ENCODE measurements at regions not wholly inside any gene's neighbourhood (a gene's known extent, or its start where the extent isn't known, plus 50 kb on each side); places are given as distances from the start of the nearest gene placed in this dataset.

DNA sequence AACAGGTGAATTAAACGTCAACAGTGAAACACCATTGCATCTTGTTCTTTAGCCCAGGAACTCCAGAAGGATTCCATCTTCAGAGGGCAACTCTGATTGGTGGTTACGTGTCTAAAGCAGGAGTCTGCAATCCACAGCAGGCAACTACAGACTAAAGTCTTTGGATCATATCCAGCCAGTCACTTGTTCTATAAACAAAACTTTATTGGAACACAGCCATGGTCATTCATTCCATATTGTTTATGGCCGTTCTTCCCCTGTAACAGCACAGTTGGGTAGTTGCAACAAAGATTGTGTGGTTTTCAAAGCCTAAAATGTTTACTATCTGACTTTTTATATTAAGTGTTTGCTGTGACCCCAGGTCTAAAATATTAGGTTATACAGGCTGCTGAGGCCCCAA is 94.7 kb upstream of the IMMP2L start:
- H3K9me3 ChIP-seq (ENCODE audit: control insufficient read depth, low read depth, low read length): no peaks in the 10 kb centered on the region
- H3K27ac ChIP-seq (ENCODE audit: control insufficient read depth, insufficient read depth, low read length): no peak overlapping the region
- peaks cover 4% of the 10 kb centered on the region for H3K27me3 ChIP-seq (ENCODE audit: control insufficient read depth, extremely low read depth, insufficient read depth, low read length)
- no peak for FAIRE-seq
- TF ChIP-seq, protein P1, sequence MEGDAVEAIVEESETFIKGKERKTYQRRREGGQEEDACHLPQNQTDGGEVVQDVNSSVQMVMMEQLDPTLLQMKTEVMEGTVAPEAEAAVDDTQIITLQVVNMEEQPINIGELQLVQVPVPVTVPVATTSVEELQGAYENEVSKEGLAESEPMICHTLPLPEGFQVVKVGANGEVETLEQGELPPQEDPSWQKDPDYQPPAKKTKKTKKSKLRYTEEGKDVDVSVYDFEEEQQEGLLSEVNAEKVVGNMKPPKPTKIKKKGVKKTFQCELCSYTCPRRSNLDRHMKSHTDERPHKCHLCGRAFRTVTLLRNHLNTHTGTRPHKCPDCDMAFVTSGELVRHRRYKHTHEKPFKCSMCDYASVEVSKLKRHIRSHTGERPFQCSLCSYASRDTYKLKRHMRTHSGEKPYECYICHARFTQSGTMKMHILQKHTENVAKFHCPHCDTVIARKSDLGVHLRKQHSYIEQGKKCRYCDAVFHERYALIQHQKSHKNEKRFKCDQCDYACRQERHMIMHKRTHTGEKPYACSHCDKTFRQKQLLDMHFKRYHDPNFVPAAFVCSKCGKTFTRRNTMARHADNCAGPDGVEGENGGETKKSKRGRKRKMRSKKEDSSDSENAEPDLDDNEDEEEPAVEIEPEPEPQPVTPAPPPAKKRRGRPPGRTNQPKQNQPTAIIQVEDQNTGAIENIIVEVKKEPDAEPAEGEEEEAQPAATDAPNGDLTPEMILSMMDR (optimal IDR thresholded peaks at IDR 0.05 in 1 of 3, IDR thresholded peaks at IDR 0.05 in 1 of 3, conservative IDR thresholded peaks at IDR 0.05 in 1 of 3; ENCODE audit: extremely low read depth in 1 of 3, insufficient read depth in 2 of 3, low read length in 3 of 3): no peak
- no peak for TF ChIP-seq EZH2 (IDR thresholded peaks at IDR 0.05; ENCODE audit: low read length)
- H3K36me3 ChIP-seq (ENCODE audit: control insufficient read depth in 2 of 2, extremely low read depth in 1 of 2, insufficient read depth in 2 of 2, low read length in 2 of 2): no peaks in the 10 kb centered on the region
- no peak for DNase-seq (ENCODE audit: low read depth, low spot score)
- no peak overlapping the region for H3K9ac ChIP-seq (ENCODE audit: control insufficient read depth, extremely low read depth, insufficient read depth, low read length)
- H3K4me2 ChIP-seq (ENCODE audit: control insufficient read depth, extremely low read depth, insufficient read depth, low read depth, low read length): no peak overlapping the region
- no peak overlapping the region for H3K4me3 ChIP-seq (ENCODE audit: control insufficient read depth in 2 of 3, extremely low read depth in 1 of 3, insufficient read depth in 2 of 3, low read depth in 1 of 3, low read length in 3 of 3)
- H3K79me2 ChIP-seq (ENCODE audit: control insufficient read depth, insufficient read depth, low read length): no peaks in the 10 kb centered on the region
- no peaks in the 10 kb centered on the region for H3K9me1 ChIP-seq (ENCODE audit: control insufficient read depth, extremely low read depth, insufficient read depth, low read length)
- dilution Hi-C loops (cut with MboI; ENCODE audit: extremely low pct_ligation_motif_present, low sequenced_read_pairs): no loop called here
- H2AFZ ChIP-seq (ENCODE audit: control insufficient read depth, low read length): no peak overlapping the region
- H3K4me1 ChIP-seq (ENCODE audit: control insufficient read depth, extremely low read depth, insufficient read depth, low read length): no peaks in the 10 kb centered on the region
- H4K20me1 ChIP-seq (ENCODE audit: control insufficient read depth, extremely low read depth, insufficient read depth, low read length): no peaks in the 10 kb centered on the region

DNA sequence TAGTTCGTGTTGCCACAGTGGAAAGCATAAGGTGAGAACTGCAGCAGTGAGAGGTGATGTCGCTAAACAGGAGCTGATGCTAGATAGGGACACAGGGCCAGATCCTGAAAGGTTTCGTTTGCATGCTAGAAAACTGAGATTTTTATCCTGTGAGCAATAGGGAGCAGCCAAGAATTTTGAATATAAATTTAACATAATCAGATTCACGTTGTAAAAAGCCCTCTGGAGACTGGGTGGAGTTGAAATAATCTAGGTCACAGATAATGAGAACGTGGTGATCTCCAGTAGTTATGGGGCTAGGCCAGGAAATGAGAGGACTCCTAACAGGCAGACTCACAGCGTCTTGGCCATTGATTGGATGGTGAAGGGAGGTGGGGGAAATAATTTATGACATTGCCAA is 92.1 kb upstream of the IMMP2L start:
- dilution Hi-C loops (cut with MboI; ENCODE audit: extremely low pct_ligation_motif_present, low sequenced_read_pairs): no loop called here
- no peaks in the 10 kb centered on the region for H3K36me3 ChIP-seq (ENCODE audit: control insufficient read depth in 2 of 2, extremely low read depth in 1 of 2, insufficient read depth in 2 of 2, low read length in 2 of 2)
- H3K4me3 ChIP-seq (ENCODE audit: control insufficient read depth in 2 of 3, extremely low read depth in 1 of 3, insufficient read depth in 2 of 3, low read depth in 1 of 3, low read length in 3 of 3): no peak overlapping the region
- peaks cover 4% of the 10 kb centered on the region for H3K27me3 ChIP-seq (ENCODE audit: control insufficient read depth, extremely low read depth, insufficient read depth, low read length)
- no peak overlapping the region for H2AFZ ChIP-seq (ENCODE audit: control insufficient read depth, low read length)
- no peaks in the 10 kb centered on the region for H4K20me1 ChIP-seq (ENCODE audit: control insufficient read depth, extremely low read depth, insufficient read depth, low read length)
- H3K9me1 ChIP-seq (ENCODE audit: control insufficient read depth, extremely low read depth, insufficient read depth, low read length): no peaks in the 10 kb centered on the region
- no peaks in the 10 kb centered on the region for H3K9me3 ChIP-seq (ENCODE audit: control insufficient read depth, low read depth, low read length)
- no peaks in the 10 kb centered on the region for H3K4me1 ChIP-seq (ENCODE audit: control insufficient read depth, extremely low read depth, insufficient read depth, low read length)
- DNase-seq (ENCODE audit: low read depth, low spot score) (no peak), FAIRE-seq (no peak)
- H3K79me2 ChIP-seq (ENCODE audit: control insufficient read depth, insufficient read depth, low read length): no peaks in the 10 kb centered on the region
- no peak overlapping the region for H3K27ac ChIP-seq (ENCODE audit: control insufficient read depth, insufficient read depth, low read length)
- H3K9ac ChIP-seq (ENCODE audit: control insufficient read depth, extremely low read depth, insufficient read depth, low read length): no peak overlapping the region
- H3K4me2 ChIP-seq (ENCODE audit: control insufficient read depth, extremely low read depth, insufficient read depth, low read depth, low read length): no peak overlapping the region
- TF ChIP-seq EZH2 (IDR thresholded peaks at IDR 0.05; ENCODE audit: low read length): no peak
- TF ChIP-seq, protein P1 (optimal IDR thresholded peaks at IDR 0.05 in 1 of 3, IDR thresholded peaks at IDR 0.05 in 1 of 3, conservative IDR thresholded peaks at IDR 0.05 in 1 of 3; ENCODE audit: extremely low read depth in 1 of 3, insufficient read depth in 2 of 3, low read length in 3 of 3): no peak
